H9 (cell line): ENCODE measurements at regions not wholly inside any gene's neighbourhood (a gene's known extent, or its start where the extent isn't known, plus 50 kb on each side); places are given as distances from the start of the nearest gene placed in this dataset.

ENCODE experiments used
- DNase-seq: peaks from one replicate; pipeline ENCODE4 v3.0.0-alpha.2; 2017
- H2AFZ ChIP-seq: one replicate; pipeline ENCODE4 v1.6.1; 2013; ENCODE audit warnings: mild to moderate bottlenecking, low read length, control low read depth, moderate library complexity
- H2AK5ac ChIP-seq: 2 replicates; pipeline ENCODE4 v1.6.1; 2013; ENCODE audit warnings: low read length, control low read depth, mixed read lengths; ENCODE audit not compliant: insufficient read length
- H2BK120ac ChIP-seq: one replicate; pipeline ENCODE4 v1.6.1; 2013; ENCODE audit warnings: low read depth, mild to moderate bottlenecking, low read length, control low read depth, inconsistent platforms; ENCODE audit not compliant: poor library complexity, severe bottlenecking
- H2BK12ac ChIP-seq: 2 replicates; pipeline ENCODE4 v1.6.1; 2013; ENCODE audit warnings: low read length, control low read depth, mixed read lengths, low read depth; ENCODE audit not compliant: insufficient read length
- H2BK15ac ChIP-seq: 2 replicates; pipeline ENCODE4 v1.6.1; 2013; ENCODE audit warnings: low read depth, low read length, control low read depth
- H2BK20ac ChIP-seq: one replicate; pipeline ENCODE4 v1.6.1; 2013; ENCODE audit warnings: low read depth, mild to moderate bottlenecking, low read length, control low read depth, inconsistent platforms; ENCODE audit not compliant: poor library complexity, severe bottlenecking
- H2BK5ac ChIP-seq: 2 replicates; pipeline ENCODE4 v1.6.1; 2013; ENCODE audit warnings: low read length, control low read depth, mixed read lengths; ENCODE audit not compliant: insufficient read length
- H3K14ac ChIP-seq: 2 replicates; pipeline ENCODE4 v1.6.1; 2013; ENCODE audit warnings: low read length, control low read depth; ENCODE audit not compliant: insufficient read depth
- H3K18ac ChIP-seq: 2 replicates; pipeline ENCODE4 v1.6.1; 2013; ENCODE audit warnings: low read depth, mild to moderate bottlenecking, mixed read lengths, low read length, control low read depth; ENCODE audit not compliant: insufficient read length
- H3K23ac ChIP-seq: 2 replicates; pipeline ENCODE4 v1.6.1; 2013; ENCODE audit warnings: low read length, control low read depth, mixed read lengths, low read depth; ENCODE audit not compliant: insufficient read length
- H3K23me2 ChIP-seq: 2 replicates; pipeline ENCODE4 v1.6.1; 2013; ENCODE audit warnings: low read depth, mild to moderate bottlenecking, mixed read lengths, low read length, control low read depth; ENCODE audit not compliant: insufficient read length, poor library complexity, severe bottlenecking
- H3K27ac ChIP-seq: 2 replicates; pipeline ENCODE4 v1.5.1; 2013; ENCODE audit warnings: low read length, control low read depth, mixed read lengths, low read depth; ENCODE audit not compliant: insufficient read length
- H3K27me3 ChIP-seq: 2 replicates; pipeline ENCODE4 v1.6.1; 2013; ENCODE audit warnings: low read length, control low read depth, inconsistent platforms; ENCODE audit not compliant: insufficient read depth
- H3K4ac ChIP-seq: 2 replicates; pipeline ENCODE4 v1.6.1; 2013; ENCODE audit warnings: low read depth, mild to moderate bottlenecking, control low read depth, inconsistent platforms, low read length, moderate library complexity
- H3K4me1 ChIP-seq: 2 replicates; pipeline ENCODE4 v1.6.1; 2013; ENCODE audit warnings: low read length, control low read depth, inconsistent platforms; ENCODE audit not compliant: insufficient read depth
- H3K4me2 ChIP-seq: 2 replicates; pipeline ENCODE4 v1.6.1; 2013; ENCODE audit warnings: low read length, control low read depth, mixed read lengths; ENCODE audit not compliant: insufficient read length, insufficient read depth
- H3K56ac ChIP-seq: 2 replicates; pipeline ENCODE4 v1.6.1; 2013; ENCODE audit warnings: low read depth, mild to moderate bottlenecking, mixed read lengths, low read length, control low read depth; ENCODE audit not compliant: insufficient read length
- H3K79me1 ChIP-seq: 2 replicates; pipeline ENCODE4 v1.6.1; 2013; ENCODE audit warnings: low read depth, mild to moderate bottlenecking, moderate library complexity, low read length, control low read depth, inconsistent platforms; ENCODE audit not compliant: insufficient read depth, poor library complexity, severe bottlenecking
- H3K79me2 ChIP-seq: 2 replicates; pipeline ENCODE4 v1.6.1; 2013; ENCODE audit warnings: low read length, control low read depth, inconsistent platforms; ENCODE audit not compliant: insufficient read depth
- H3K9ac ChIP-seq: 2 replicates; pipeline ENCODE4 v1.6.1; 2013; ENCODE audit warnings: low read length, control low read depth, mixed read lengths; ENCODE audit not compliant: insufficient read length; ENCODE audit errors: extremely low read depth
- H3K9me3 ChIP-seq: one replicate; pipeline ENCODE4 v1.6.1; 2013; ENCODE audit warnings: low read depth, low read length, inconsistent platforms; ENCODE audit not compliant: control insufficient read depth
- H3T11ph ChIP-seq: one replicate; pipeline ENCODE4 v1.6.1; 2013; ENCODE audit warnings: mild to moderate bottlenecking, low read length, control low read depth, inconsistent platforms
- H4K20me1 ChIP-seq: one replicate; pipeline ENCODE4 v1.6.1; 2013; ENCODE audit not compliant: control insufficient read depth, insufficient read length, insufficient read depth
- H4K5ac ChIP-seq: 2 replicates; pipeline ENCODE4 v1.6.1; 2013; ENCODE audit warnings: low read depth, mild to moderate bottlenecking, mixed read lengths, low read length, control low read depth; ENCODE audit not compliant: insufficient read length
- H4K8ac ChIP-seq: replicated peaks from 2 replicates; pipeline ENCODE4 v1.6.1; 2013; ENCODE audit warnings: low read length, control low read depth, mixed read lengths, low read depth; ENCODE audit not compliant: insufficient read length
- H4K91ac ChIP-seq: 2 replicates; pipeline ENCODE4 v1.6.1; 2013; ENCODE audit warnings: low read depth, mild to moderate bottlenecking, moderate library complexity, mixed read lengths, low read length, control low read depth; ENCODE audit not compliant: insufficient read length
- H3K27ac Mint-ChIP-seq, 3 experiments: 2 replicates in 2 of 3; 3 replicates in 1 of 3; pipeline ENCODE4 v1.8.0; 2020 to 2021; ENCODE audit warnings: mixed read lengths in 3 of 3, mild to moderate bottlenecking in 1 of 3, moderate library complexity in 1 of 3
- H3K27me3 Mint-ChIP-seq: 2 replicates; pipeline ENCODE4 v1.8.0; 2021; ENCODE audit warnings: low read depth, mild to moderate bottlenecking, moderate library complexity, mixed read lengths
- H3K36me3 Mint-ChIP-seq, 3 experiments: 2 replicates in 2 of 3; 3 replicates in 1 of 3; pipeline ENCODE4 v1.8.0; 2020 to 2021; ENCODE audit warnings: low read depth in 3 of 3, mixed read lengths in 3 of 3; ENCODE audit not compliant: insufficient read depth in 1 of 3
- H3K4me1 Mint-ChIP-seq, 2 experiments: 2 replicates each; pipeline ENCODE4 v1.8.0; 2020; ENCODE audit warnings: mixed read lengths in 2 of 2
- H3K4me3 Mint-ChIP-seq, 2 experiments: 2 replicates in 1 of 2; 3 replicates in 1 of 2; pipeline ENCODE4 v1.8.0; 2020 to 2021; ENCODE audit warnings: mild to moderate bottlenecking in 2 of 2, mixed read lengths in 2 of 2, moderate library complexity in 1 of 2
- H3K9me3 Mint-ChIP-seq, 2 experiments: 2 replicates in 1 of 2; 3 replicates in 1 of 2; pipeline ENCODE4 v1.8.0; 2020; ENCODE audit warnings: mild to moderate bottlenecking in 2 of 2, mixed read lengths in 2 of 2, moderate library complexity in 1 of 2
- WGBS: extraction: QIAGEN DNeasy Blood & Tissue Kit; methylation state at CpG from one replicate; pipeline ENCODE4 v1.1.7; 2013; ENCODE audit warnings: missing lambda C conversion rate, low lambda C conversion rate, mixed read lengths; ENCODE audit not compliant: insufficient read length; ENCODE audit errors: extremely low coverage; 5-methylcytosine and 5-hydroxymethylcytosine counted together
- TF ChIP-seq, protein P1 (sequence below): fragments of 200-600 bp; sonication (generic); conservative IDR thresholded peaks from 3 replicates; pipeline ENCODE4 v1.8.0; 2021; ENCODE audit warnings: antibody characterized with exemption, mild to moderate bottlenecking

DNA sequence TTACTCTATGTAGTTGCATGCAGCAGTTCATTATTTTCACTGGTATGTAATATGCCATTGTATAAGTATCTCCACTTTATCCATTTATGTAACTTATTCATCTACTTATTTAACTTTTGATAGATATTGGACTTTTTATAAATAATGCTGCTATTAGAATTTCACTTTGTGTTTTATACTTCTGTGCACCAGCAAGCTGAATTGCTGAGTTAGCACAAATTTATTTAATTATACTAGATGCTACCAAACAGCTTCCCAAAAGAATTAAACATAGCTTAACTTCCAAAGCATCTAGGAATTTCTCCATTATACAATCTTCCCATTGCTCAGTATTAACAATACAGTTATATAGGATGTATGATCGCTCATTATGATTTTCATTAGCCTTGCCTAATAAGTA, 308.0 kb upstream of the FKBP1C start:
- H2BK120ac ChIP-seq = no peak overlapping the region
- no peak overlapping the region for H3K4me2 ChIP-seq
- no peaks in the 10 kb centered on the region for H3K23me2 ChIP-seq
- no peak overlapping the region for H3K27ac Mint-ChIP-seq
- H3K56ac ChIP-seq = no peak overlapping the region
- H2AFZ ChIP-seq = no peak overlapping the region
- no peaks in the 10 kb centered on the region; the same call in 1 of the 2 replicates for H3K4me1 ChIP-seq
- DNase-seq = no peak
- H3K4me1 Mint-ChIP-seq = peaks cover 3 to 11% of the 10 kb centered on the region in 2 experiments
- no peaks in the 10 kb centered on the region for H3K79me2 ChIP-seq
- no peak overlapping the region for H2BK20ac ChIP-seq
- H3K79me1 ChIP-seq = no peaks in the 10 kb centered on the region
- H3K27ac ChIP-seq = no peak overlapping the region
- no peak overlapping the region for H3K23ac ChIP-seq
- H4K91ac ChIP-seq = no peak overlapping the region
- H3T11ph ChIP-seq = no peak overlapping the region
- no peaks in the 10 kb centered on the region for H3K9me3 ChIP-seq
- no peak overlapping the region for H2AK5ac ChIP-seq
- no peaks in the 10 kb centered on the region for H4K20me1 ChIP-seq
- H3K4ac ChIP-seq = no peak overlapping the region
- no peak overlapping the region for H2BK5ac ChIP-seq
- no peak overlapping the region for H3K9ac ChIP-seq
- no peak overlapping the region for H2BK15ac ChIP-seq
- H4K8ac ChIP-seq = no peak overlapping the region
- H3K27me3 Mint-ChIP-seq = no peaks in the 10 kb centered on the region; the same call in none of the 2 replicates
- no peak overlapping the region for H3K18ac ChIP-seq
- H3K4me3 Mint-ChIP-seq = no peak overlapping the region
- peaks cover 0 to 3% of the 10 kb centered on the region in 2 experiments; a peak in 2 of 5 replicates for H3K9me3 Mint-ChIP-seq
- no CpG with 5 or more reads among the region's 1 CpG for WGBS
- H4K5ac ChIP-seq = no peak overlapping the region
- H2BK12ac ChIP-seq = no peak overlapping the region
- H3K36me3 Mint-ChIP-seq = peaks cover 0 to 4% (median 0%) of the 10 kb centered on the region in 3 experiments; a peak in 1 of 7 replicates
- no peaks in the 10 kb centered on the region for H3K27me3 ChIP-seq
- no peak overlapping the region for H3K14ac ChIP-seq
- TF ChIP-seq, protein P1, sequence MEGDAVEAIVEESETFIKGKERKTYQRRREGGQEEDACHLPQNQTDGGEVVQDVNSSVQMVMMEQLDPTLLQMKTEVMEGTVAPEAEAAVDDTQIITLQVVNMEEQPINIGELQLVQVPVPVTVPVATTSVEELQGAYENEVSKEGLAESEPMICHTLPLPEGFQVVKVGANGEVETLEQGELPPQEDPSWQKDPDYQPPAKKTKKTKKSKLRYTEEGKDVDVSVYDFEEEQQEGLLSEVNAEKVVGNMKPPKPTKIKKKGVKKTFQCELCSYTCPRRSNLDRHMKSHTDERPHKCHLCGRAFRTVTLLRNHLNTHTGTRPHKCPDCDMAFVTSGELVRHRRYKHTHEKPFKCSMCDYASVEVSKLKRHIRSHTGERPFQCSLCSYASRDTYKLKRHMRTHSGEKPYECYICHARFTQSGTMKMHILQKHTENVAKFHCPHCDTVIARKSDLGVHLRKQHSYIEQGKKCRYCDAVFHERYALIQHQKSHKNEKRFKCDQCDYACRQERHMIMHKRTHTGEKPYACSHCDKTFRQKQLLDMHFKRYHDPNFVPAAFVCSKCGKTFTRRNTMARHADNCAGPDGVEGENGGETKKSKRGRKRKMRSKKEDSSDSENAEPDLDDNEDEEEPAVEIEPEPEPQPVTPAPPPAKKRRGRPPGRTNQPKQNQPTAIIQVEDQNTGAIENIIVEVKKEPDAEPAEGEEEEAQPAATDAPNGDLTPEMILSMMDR = no peak
